Upper lobe of left lung (tissue), 4 donors: ENCODE measurements at regions not wholly inside any gene's neighbourhood (a gene's known extent, or its start where the extent isn't known, plus 50 kb on each side); places are given as distances from the start of the nearest gene placed in this dataset.

ENCODE experiments used
- CTCF ChIP-seq, 6 experiments: fragments of 450-650 bp in 4 of 6; fragments of 200-600 bp in 2 of 6; sonication (generic) in 2 of 6; IDR thresholded peaks; one replicate each; pipeline ENCODE4 v1.5.1; 2016 to 2019; ENCODE audit warnings: antibody characterized with exemption in 6 of 6
- EP300 ChIP-seq, 4 donors: sonication (generic); formaldehyde crosslinking; IDR thresholded peaks; one replicate each; pipeline ENCODE4 v1.5.1; 2017; ENCODE audit warnings: antibody characterized with exemption in 4 of 4, control low read depth in 2 of 4
- POLR2A ChIP-seq, 4 donors: fragments of 450-650 bp; IDR thresholded peaks; one replicate each; pipeline ENCODE4 v1.5.1; 2016 to 2017; ENCODE audit warnings: antibody characterized with exemption in 4 of 4, mild to moderate bottlenecking in 2 of 4
- POLR2AphosphoS5 ChIP-seq, 2 donors: sonication (generic); formaldehyde crosslinking; IDR thresholded peaks; one replicate each; pipeline ENCODE4 v1.5.1; 2017; ENCODE audit warnings: antibody characterized with exemption in 2 of 2

- TF ChIP-seq CTCF (IDR thresholded peaks at IDR 0.05) (no peak), EP300 (IDR thresholded peaks at IDR 0.05) (no peak), POLR2A (IDR thresholded peaks at IDR 0.05) (no peak), POLR2AphosphoS5 (IDR thresholded peaks at IDR 0.05) (no peak)
These were observed 124.9 kb upstream of the CCDC150 start for GRCh38 chr2:196514641-196515040.
